Transverse colon (tissue), 4 donors: ENCODE measurements at regions not wholly inside any gene's neighbourhood (a gene's known extent, or its start where the extent isn't known, plus 50 kb on each side); places are given as distances from the start of the nearest gene placed in this dataset.

Experiments
- DNase-seq: peaks from one replicate; pipeline ENCODE4 v3.0.0-alpha.2; 2019
- H3K27ac ChIP-seq, 4 donors: fragments of 200-600 bp; sonication (generic); 2 replicates each; pipeline ENCODE4 v1.5.1; 2016 to 2018; ENCODE audit warnings: inconsistent platforms in 4 of 4
- H3K27me3 ChIP-seq: fragments of 200-600 bp; sonication (generic); 2 replicates; pipeline ENCODE4 v1.5.1; 2017; ENCODE audit warnings: inconsistent platforms
- H3K36me3 ChIP-seq, 4 donors: fragments of 200-600 bp; sonication (generic); 2 replicates each; pipeline ENCODE4 v1.5.1; 2017 to 2019; ENCODE audit warnings: inconsistent platforms in 4 of 4
- H3K4me1 ChIP-seq, 4 donors: fragments of 200-600 bp; sonication (generic); 2 replicates each; pipeline ENCODE4 v1.5.1; 2017 to 2020; ENCODE audit warnings: inconsistent platforms in 4 of 4
- H3K4me3 ChIP-seq, 4 donors: fragments of 200-600 bp; sonication (generic); 1 replicate in 1 of 4; 2 replicates in 3 of 4; pipeline versions ENCODE4 v1.5.1 to v1.6.1; 2017 to 2019; ENCODE audit warnings: inconsistent platforms in 4 of 4
- H3K9me3 ChIP-seq, 2 donors: fragments of 200-600 bp; sonication (generic); 2 replicates each; pipeline ENCODE4 v1.5.1; 2017 to 2019; ENCODE audit warnings: inconsistent platforms in 2 of 2
- EP300 ChIP-seq: sonication (generic); formaldehyde crosslinking; IDR thresholded peaks from one replicate; pipeline ENCODE4 v1.6.1; 2017; ENCODE audit warnings: antibody characterized with exemption, low read depth
- POLR2A ChIP-seq: fragments of 450-650 bp; IDR thresholded peaks from one replicate; pipeline ENCODE4 v1.6.1; 2016; ENCODE audit warnings: antibody characterized with exemption, mild to moderate bottlenecking, moderate library complexity
- POLR2AphosphoS5 ChIP-seq, 3 donors: sonication (generic); formaldehyde crosslinking; IDR thresholded peaks; one replicate each; pipeline ENCODE4 v1.6.1; 2016; ENCODE audit warnings: antibody characterized with exemption in 3 of 3
- WGBS, 2 donors: methylation state at CpG; one replicate each; pipeline ENCODE4 v1.1.5; 2018; ENCODE audit warnings: low coverage in 1 of 2; 5-methylcytosine and 5-hydroxymethylcytosine counted together
- in situ Hi-C, 4 donors: fragments of 200-750 bp; cut with MboI; loops; one replicate each; pipeline versions ENCODE4 v1.15.0 to v1.15.1; 2017; ENCODE audit warnings: low sequenced_read_pairs in 3 of 4, low pct_ligation_motif_present in 1 of 4, low pct_unique_long_range_greater_than_20kb in 1 of 4
- intact Hi-C: fragments of 100-400 bp; cut with DNase I; formaldehyde crosslinking; loops from one replicate; pipeline ENCODE4 v1.15.1; 2023; ENCODE audit warnings: low total_unique reads
- TF ChIP-seq, protein P1 (sequence below), 5 experiments: fragments of 200-600 bp in 3 of 5; fragments of 450-650 bp in 2 of 5; sonication (generic) in 3 of 5; IDR thresholded peaks; 1 replicate in 2 of 5; 2 replicates in 3 of 5; pipeline ENCODE4 v1.5.1; 2016 to 2017; ENCODE audit warnings: antibody characterized with exemption in 5 of 5, inconsistent platforms in 3 of 5, mild to moderate bottlenecking in 2 of 5, moderate library complexity in 1 of 5

- H3K27ac ChIP-seq: no peak overlapping the region
- peaks cover 0 to 7% (median 0%) of the 10 kb centered on the region in 4 donors for H3K4me1 ChIP-seq
- DNase-seq: no peak
- peaks cover 85% of the 10 kb centered on the region for H3K27me3 ChIP-seq
- no peaks in the 10 kb centered on the region for H3K36me3 ChIP-seq
- 77% methylated on average over 9 of the region's 9 CpGs; no CpG with 5 or more reads in 1 of the 2 donors for WGBS, 2 donors
- H3K9me3 ChIP-seq: peaks cover 0 to 2% of the 10 kb centered on the region in 2 donors
- TF ChIP-seq POLR2AphosphoS5 (IDR thresholded peaks at IDR 0.05) (no peak), POLR2A (no peak), EP300 (no peak)
- TF ChIP-seq, protein P1, sequence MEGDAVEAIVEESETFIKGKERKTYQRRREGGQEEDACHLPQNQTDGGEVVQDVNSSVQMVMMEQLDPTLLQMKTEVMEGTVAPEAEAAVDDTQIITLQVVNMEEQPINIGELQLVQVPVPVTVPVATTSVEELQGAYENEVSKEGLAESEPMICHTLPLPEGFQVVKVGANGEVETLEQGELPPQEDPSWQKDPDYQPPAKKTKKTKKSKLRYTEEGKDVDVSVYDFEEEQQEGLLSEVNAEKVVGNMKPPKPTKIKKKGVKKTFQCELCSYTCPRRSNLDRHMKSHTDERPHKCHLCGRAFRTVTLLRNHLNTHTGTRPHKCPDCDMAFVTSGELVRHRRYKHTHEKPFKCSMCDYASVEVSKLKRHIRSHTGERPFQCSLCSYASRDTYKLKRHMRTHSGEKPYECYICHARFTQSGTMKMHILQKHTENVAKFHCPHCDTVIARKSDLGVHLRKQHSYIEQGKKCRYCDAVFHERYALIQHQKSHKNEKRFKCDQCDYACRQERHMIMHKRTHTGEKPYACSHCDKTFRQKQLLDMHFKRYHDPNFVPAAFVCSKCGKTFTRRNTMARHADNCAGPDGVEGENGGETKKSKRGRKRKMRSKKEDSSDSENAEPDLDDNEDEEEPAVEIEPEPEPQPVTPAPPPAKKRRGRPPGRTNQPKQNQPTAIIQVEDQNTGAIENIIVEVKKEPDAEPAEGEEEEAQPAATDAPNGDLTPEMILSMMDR (IDR thresholded peaks at IDR 0.05): no peak
- in situ Hi-C loops (no loop called here), intact Hi-C loops (no loop called here)
- H3K4me3 ChIP-seq: no peak overlapping the region
Measured at GRCh38 chr21:36641886-36642285, 57.0 kb upstream of the SIM2 start.

DNA sequence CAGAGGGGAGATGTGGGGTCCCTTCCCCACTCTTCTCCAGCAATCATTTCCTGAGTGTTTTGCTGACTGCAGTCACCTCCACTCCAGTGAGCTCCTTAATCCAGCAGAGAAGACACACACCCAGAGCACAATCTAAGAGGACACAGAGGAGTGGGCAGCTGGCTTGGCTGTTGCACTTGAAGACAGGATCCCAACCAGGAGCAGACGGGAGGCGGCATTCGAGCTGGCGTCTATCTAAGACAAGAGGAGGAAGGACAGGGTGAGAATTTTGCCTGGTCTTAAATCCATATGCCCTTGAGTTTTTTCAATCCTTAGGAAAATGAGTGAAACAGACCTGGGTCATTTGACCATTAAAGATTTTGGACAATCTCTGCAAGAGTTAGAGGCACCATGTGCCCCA is 56.1 kb upstream of the SIM2 start:
- H3K4me3 ChIP-seq: no peak overlapping the region
- no peaks in the 10 kb centered on the region for H3K9me3 ChIP-seq
- in situ Hi-C loops (no loop called here), intact Hi-C loops (no loop called here)
- H3K36me3 ChIP-seq: no peaks in the 10 kb centered on the region
- peaks cover 85% of the 10 kb centered on the region for H3K27me3 ChIP-seq
- no peak overlapping the region for H3K27ac ChIP-seq
- WGBS, 2 donors: 89% methylated on average over 4 of the region's 4 CpGs; no CpG with 5 or more reads in 1 of the 2 donors
- no peak for DNase-seq
- TF ChIP-seq, protein P1 (IDR thresholded peaks at IDR 0.05): no peak
- no peak for TF ChIP-seq POLR2A
- TF ChIP-seq EP300: no peak
- TF ChIP-seq POLR2AphosphoS5 (IDR thresholded peaks at IDR 0.05): no peak
- peaks cover 0 to 7% (median 0%) of the 10 kb centered on the region in 4 donors for H3K4me1 ChIP-seq

DNA sequence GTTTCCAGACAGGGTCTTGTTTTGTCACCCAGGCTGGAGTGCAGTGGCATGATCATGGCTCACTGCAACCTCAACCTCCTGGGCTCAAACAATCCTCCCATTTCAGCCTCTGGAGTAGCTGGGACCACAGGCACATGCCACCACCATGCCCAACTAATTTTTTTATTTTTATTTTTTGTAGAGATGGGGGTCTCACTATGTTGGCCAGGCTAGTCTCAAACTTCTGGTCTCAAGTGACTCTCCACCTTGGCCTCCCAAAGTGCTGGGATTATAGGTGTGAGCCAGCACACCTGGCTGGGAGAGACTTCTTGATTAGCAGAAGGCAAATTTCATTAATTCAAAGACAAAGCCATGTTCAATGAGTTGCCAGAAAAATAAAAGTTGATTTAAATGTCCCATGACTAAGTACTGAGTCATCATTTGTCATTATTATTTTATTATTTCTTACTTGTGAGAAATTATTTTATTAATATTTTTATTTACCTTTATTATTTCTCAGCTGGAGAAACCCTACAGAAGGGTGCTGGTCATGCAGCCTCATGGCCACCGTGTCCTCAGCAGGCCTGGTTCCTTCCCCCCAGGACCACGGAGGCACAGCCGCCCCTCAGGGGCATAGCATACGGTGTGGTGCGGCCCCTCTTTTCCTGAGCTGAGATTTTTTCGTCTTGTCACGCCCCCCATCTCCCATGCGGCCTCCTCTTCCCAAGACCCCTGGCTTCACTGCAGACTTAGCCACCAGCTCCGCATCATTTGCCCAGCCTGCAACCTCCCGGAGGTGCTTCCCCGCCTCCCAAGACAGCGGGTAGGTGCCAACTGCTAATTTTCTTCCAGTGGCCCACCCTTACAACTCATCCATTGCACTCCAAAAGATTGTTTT is 55.3 kb upstream of the SIM2 start:
- no peak overlapping the region for H3K27ac ChIP-seq
- H3K4me1 ChIP-seq: peaks cover 0 to 7% (median 0%) of the 10 kb centered on the region in 4 donors
- H3K36me3 ChIP-seq: no peaks in the 10 kb centered on the region
- DNase-seq: no peak
- TF ChIP-seq POLR2A: no peak
- TF ChIP-seq POLR2AphosphoS5 (IDR thresholded peaks at IDR 0.05): no peak
- no peak for TF ChIP-seq EP300
- TF ChIP-seq, protein P1 (IDR thresholded peaks at IDR 0.05): no peak
- H3K9me3 ChIP-seq: no peaks in the 10 kb centered on the region
- in situ Hi-C loops: no loop called here
- no peak overlapping the region for H3K4me3 ChIP-seq
- 88 to 89% methylated on average over 4 to 12 of the region's 12 CpGs for WGBS, 2 donors
- intact Hi-C loops: no loop called here
- H3K27me3 ChIP-seq: peaks cover 86% of the 10 kb centered on the region

GRCh38 chr21:36646011-36646410 is 52.9 kb upstream of the SIM2 start:
- 69 to 82% methylated on average over 5 to 7 of the region's 7 CpGs for WGBS, 2 donors
- Histone ChIP-seq H3K27me3 (peaks cover 88% of the 10 kb centered on the region), H3K9me3 (no peaks in the 10 kb centered on the region), H3K36me3 (no peaks in the 10 kb centered on the region), H3K4me3 (no peak overlapping the region), H3K4me1 (no peaks in the 10 kb centered on the region), H3K27ac (no peak overlapping the region)
- no peak for TF ChIP-seq EP300
- intact Hi-C loops (no loop called here), in situ Hi-C loops (no loop called here)
- DNase-seq: no peak
